Bronchial epithelial cell (primary cell): ENCODE measurements at regions not wholly inside any gene's neighbourhood (a gene's known extent, or its start where the extent isn't known, plus 50 kb on each side); places are given as distances from the start of the nearest gene placed in this dataset.

ENCODE experiments used
- DNase-seq: peaks from one replicate; pipeline ENCODE4 v3.0.0-alpha.2; 2010; ENCODE audit warnings: low read depth
- FAIRE-seq: peaks from 2 replicates; lab custom pipeline; 2011; peaks lifted over from hg19 to GRCh38; lab: Jason Lieb, UNC
- H3K27me3 ChIP-seq: 2 replicates; pipeline ENCODE4 v1.5.1; 2011; ENCODE audit warnings: low read length; ENCODE audit not compliant: control insufficient read depth, insufficient read depth
- H3K36me3 ChIP-seq: 2 replicates; pipeline ENCODE4 v1.5.1; 2011; ENCODE audit warnings: low read length; ENCODE audit not compliant: control insufficient read depth, insufficient read depth
- H3K4me3 ChIP-seq: 2 replicates; pipeline ENCODE4 v1.5.1; 2011; ENCODE audit warnings: mild to moderate bottlenecking, low read depth, low read length, control low read depth
- TF ChIP-seq, protein P1 (sequence below): IDR thresholded peaks from 2 replicates; pipeline ENCODE4 v1.5.1; 2011; ENCODE audit warnings: mild to moderate bottlenecking, moderate library complexity, low read length, control low read depth, inconsistent platforms; ENCODE audit not compliant: insufficient read depth, severe bottlenecking

- Histone ChIP-seq H3K4me3 (no peak overlapping the region), H3K36me3 (no peaks in the 10 kb centered on the region), H3K27me3 (peaks cover 6% of the 10 kb centered on the region)
- TF ChIP-seq, protein P1, sequence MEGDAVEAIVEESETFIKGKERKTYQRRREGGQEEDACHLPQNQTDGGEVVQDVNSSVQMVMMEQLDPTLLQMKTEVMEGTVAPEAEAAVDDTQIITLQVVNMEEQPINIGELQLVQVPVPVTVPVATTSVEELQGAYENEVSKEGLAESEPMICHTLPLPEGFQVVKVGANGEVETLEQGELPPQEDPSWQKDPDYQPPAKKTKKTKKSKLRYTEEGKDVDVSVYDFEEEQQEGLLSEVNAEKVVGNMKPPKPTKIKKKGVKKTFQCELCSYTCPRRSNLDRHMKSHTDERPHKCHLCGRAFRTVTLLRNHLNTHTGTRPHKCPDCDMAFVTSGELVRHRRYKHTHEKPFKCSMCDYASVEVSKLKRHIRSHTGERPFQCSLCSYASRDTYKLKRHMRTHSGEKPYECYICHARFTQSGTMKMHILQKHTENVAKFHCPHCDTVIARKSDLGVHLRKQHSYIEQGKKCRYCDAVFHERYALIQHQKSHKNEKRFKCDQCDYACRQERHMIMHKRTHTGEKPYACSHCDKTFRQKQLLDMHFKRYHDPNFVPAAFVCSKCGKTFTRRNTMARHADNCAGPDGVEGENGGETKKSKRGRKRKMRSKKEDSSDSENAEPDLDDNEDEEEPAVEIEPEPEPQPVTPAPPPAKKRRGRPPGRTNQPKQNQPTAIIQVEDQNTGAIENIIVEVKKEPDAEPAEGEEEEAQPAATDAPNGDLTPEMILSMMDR: no peak
- FAIRE-seq: no peak
- no peak for DNase-seq
Measured at GRCh38 chr3:72309661-72310418, 524.9 kb upstream of the PROK2 start.

DNA sequence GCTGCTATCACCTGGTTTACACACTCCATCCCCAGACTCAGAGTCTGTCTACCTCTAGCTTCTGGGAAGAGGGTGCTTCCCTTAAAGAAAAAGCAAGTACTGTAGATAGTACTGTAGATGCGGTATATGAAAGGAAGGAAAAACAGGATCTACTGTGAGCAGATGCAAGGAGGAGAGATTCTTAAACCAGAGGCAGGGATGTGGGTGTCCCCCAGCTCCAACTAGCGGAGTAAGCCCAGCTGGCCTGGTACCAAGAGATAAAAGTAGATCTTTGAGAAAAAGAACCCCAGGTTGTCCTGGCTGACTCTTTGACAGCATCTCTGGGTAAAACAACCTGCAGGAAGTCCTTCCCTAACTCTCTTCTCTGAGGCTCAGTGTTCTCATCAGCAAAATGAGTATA is 523.7 kb upstream of the PROK2 start:
- TF ChIP-seq, protein P1: no peak
- Histone ChIP-seq H3K4me3 (no peak overlapping the region), H3K36me3 (no peaks in the 10 kb centered on the region), H3K27me3 (peaks cover 10% of the 10 kb centered on the region)
- no peak for DNase-seq
- no peak for FAIRE-seq

DNA sequence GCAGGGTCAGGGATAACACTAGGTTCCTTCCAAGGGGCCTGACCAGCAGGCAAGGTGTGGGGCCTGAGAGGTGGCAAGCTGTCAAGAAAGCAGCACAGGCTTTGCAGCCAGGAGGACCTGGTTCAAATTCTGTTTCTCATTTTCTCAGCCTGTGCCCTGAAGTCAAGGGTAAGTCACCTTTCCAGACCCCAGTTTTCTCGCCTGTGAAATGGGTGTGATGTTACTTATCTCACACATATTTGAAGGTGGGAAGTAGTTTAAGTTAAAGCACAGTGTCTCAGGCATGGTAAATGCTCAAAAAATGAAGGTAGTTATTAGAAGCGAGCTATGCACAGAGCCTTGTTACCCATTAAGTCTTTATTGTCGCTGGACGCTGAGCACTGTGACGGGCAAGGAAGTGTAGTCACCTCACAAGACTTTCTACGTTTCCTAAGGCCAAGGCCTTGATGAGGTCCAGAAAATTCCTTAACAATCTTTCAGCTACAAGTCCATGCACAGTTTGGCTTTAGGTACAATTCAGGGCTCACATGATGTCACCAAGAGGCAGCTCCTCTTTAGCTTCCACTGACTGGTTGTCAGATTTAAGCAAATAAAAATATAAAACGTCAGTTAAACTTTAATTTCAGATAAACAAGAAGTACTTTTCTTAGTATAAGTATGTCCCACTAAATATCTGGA is 522.6 kb upstream of the PROK2 start:
- Histone ChIP-seq H3K36me3 (no peaks in the 10 kb centered on the region), H3K27me3 (peaks cover 10% of the 10 kb centered on the region), H3K4me3 (no peak overlapping the region)
- DNase-seq (no peak), FAIRE-seq (no peak)
- TF ChIP-seq, protein P1: no peak

DNA sequence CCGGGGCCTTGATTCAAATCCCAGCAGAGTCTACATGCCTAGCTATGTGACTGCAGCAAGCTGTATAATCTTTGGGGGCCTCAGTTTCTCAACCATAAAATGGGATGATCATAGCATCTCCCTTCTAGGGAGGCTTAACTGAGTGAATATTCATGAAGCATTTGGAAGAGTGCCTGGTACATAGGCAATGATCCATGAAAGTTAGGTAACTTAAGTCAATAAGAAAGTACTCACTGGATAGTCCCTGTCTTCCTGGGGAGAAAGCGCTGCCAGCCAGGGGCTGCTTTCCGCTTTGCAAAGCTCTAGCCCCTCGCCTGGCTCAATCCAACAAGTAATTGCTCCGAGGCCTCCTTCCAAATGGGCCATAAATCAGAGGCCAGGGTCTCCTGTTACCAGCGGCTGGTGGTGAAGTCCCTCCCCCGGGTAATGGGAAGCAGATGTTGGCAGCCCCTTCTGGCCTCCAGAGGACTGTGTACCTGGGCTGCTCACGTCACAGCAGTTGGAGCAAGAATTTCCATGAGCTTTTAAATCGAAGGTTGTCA is 521.9 kb upstream of the PROK2 start:
- Histone ChIP-seq H3K4me3 (no peak overlapping the region), H3K36me3 (no peaks in the 10 kb centered on the region), H3K27me3 (peaks cover 10% of the 10 kb centered on the region)
- FAIRE-seq (no peak), DNase-seq (peak; percentile 25)
- TF ChIP-seq, protein P1: no peak

- TF ChIP-seq, protein P1: no peak
- Histone ChIP-seq H3K27me3 (peaks cover 8% of the 10 kb centered on the region), H3K4me3 (no peak overlapping the region), H3K36me3 (no peaks in the 10 kb centered on the region)
- no peak for FAIRE-seq
- no peak for DNase-seq
Measured at GRCh38 chr3:72303926-72304325, 519.0 kb upstream of the PROK2 start.
